ENCODE measurements at regions not wholly inside any gene's neighbourhood (a gene's known extent, or its start where the extent isn't known, plus 50 kb on each side); places are given as distances from the start of the nearest gene placed in this dataset.

DNA sequence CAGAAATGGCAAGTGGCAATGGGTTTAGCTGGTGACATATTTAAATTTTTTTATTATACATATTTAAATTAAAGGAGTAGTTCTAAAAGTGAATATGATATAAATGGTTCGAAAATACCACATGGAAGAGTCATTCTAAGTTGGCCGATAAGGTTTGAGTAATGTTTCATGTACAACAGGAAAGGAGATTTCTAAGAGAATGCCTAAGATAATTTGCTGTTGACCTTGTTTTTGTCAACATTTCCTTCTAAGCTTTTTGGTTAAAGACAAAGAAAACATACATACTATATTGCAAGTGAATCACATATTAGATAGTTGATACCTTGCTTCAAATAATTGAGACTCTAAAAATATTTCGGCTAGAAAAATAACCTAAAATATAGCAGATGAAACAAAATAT lies 526.6 kb upstream of the SLIT2 start:
- TF ChIP-seq, protein P1, sequence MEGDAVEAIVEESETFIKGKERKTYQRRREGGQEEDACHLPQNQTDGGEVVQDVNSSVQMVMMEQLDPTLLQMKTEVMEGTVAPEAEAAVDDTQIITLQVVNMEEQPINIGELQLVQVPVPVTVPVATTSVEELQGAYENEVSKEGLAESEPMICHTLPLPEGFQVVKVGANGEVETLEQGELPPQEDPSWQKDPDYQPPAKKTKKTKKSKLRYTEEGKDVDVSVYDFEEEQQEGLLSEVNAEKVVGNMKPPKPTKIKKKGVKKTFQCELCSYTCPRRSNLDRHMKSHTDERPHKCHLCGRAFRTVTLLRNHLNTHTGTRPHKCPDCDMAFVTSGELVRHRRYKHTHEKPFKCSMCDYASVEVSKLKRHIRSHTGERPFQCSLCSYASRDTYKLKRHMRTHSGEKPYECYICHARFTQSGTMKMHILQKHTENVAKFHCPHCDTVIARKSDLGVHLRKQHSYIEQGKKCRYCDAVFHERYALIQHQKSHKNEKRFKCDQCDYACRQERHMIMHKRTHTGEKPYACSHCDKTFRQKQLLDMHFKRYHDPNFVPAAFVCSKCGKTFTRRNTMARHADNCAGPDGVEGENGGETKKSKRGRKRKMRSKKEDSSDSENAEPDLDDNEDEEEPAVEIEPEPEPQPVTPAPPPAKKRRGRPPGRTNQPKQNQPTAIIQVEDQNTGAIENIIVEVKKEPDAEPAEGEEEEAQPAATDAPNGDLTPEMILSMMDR (conservative IDR thresholded peaks at IDR 0.05; ENCODE audit: low read depth, low read length), result no peak
- no peak for TF ChIP-seq EZH2 (IDR thresholded peaks at IDR 0.05; ENCODE audit: borderline replicate concordance, low read depth, low read length, poor library complexity, severe bottlenecking)
